Vagina (tissue), 2 donors: ENCODE measurements at regions not wholly inside any gene's neighbourhood (a gene's known extent, or its start where the extent isn't known, plus 50 kb on each side); places are given as distances from the start of the nearest gene placed in this dataset.

ENCODE experiments used
- DNase-seq, 2 donors: peaks; one replicate each; pipeline ENCODE4 v3.0.0-alpha.2; 2017; ENCODE audit errors: extremely low spot score in 2 of 2
- H3K27ac ChIP-seq: fragments of 200-600 bp; sonication (generic); one replicate; pipeline ENCODE4 v1.5.1; 2019
- H3K27me3 ChIP-seq: fragments of 200-600 bp; sonication (generic); one replicate; pipeline ENCODE4 v1.5.1; 2019
- H3K36me3 ChIP-seq, 2 donors: fragments of 200-600 bp; sonication (generic); one replicate each; pipeline ENCODE4 v1.5.1; 2017 to 2019
- H3K4me1 ChIP-seq: fragments of 200-600 bp; sonication (generic); one replicate; pipeline ENCODE4 v1.5.1; 2019
- H3K4me3 ChIP-seq, 2 donors: fragments of 200-600 bp; sonication (generic); 1 replicate in 1 of 2; 2 replicates in 1 of 2; pipeline ENCODE4 v1.5.1; 2016 to 2019
- H3K9me3 ChIP-seq: fragments of 200-600 bp; sonication (generic); one replicate; pipeline ENCODE4 v1.5.1; 2019
- CTCF ChIP-seq, 3 experiments: fragments of 450-650 bp in 2 of 3; fragments of 200-600 bp in 1 of 3; sonication (generic) in 1 of 3; IDR thresholded peaks; one replicate each; pipeline ENCODE4 v1.5.1; 2017 to 2019; ENCODE audit warnings: antibody characterized with exemption in 3 of 3, mild to moderate bottlenecking in 2 of 3, moderate library complexity in 2 of 3
- POLR2A ChIP-seq, 2 donors: fragments of 450-650 bp; IDR thresholded peaks; one replicate each; pipeline ENCODE4 v1.6.1; 2017; ENCODE audit warnings: antibody characterized with exemption in 2 of 2, mild to moderate bottlenecking in 2 of 2, moderate library complexity in 2 of 2
- POLR2AphosphoS5 ChIP-seq, 2 donors: sonication (generic); formaldehyde crosslinking; IDR thresholded peaks; one replicate each; pipeline ENCODE4 v1.9.0; 2017; ENCODE audit warnings: antibody characterized with exemption in 2 of 2, mild to moderate bottlenecking in 2 of 2, low read depth in 1 of 2; ENCODE audit not compliant: insufficient read depth in 1 of 2
- intact Hi-C: fragments of 100-400 bp; cut with DNase I; formaldehyde crosslinking; loops from one replicate; pipeline ENCODE4 v1.15.1; 2023

DNA sequence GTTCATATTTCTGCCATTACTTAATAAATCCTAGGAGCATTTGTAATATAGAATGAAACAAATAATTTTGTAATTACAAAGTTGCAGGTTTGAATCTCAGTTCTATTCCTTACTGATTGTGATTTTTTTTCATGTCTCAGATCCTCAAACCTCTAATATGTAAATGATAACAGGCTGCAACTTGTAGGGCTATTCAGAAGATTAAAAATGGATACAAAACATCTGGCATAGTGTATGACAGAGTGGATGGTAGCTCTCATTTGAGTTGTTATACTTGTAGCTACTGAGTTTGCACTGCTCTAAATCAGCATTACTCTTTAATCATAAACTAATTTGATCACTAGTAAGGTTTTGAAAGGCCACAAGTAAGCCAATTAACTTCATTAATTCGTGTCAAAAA, 406.3 kb upstream of the MGAT4C start:
- TF ChIP-seq POLR2AphosphoS5 (IDR thresholded peaks at IDR 0.05; ENCODE audit: insufficient read depth in 1 of 2, low read depth in 1 of 2) = no peak
- TF ChIP-seq POLR2A (IDR thresholded peaks at IDR 0.05) = no peak
- TF ChIP-seq CTCF (IDR thresholded peaks at IDR 0.05) = no peak
- Histone ChIP-seq H3K27me3 (no peaks in the 10 kb centered on the region), H3K27ac (no peak overlapping the region), H3K4me3 (no peak overlapping the region), H3K9me3 (no peaks in the 10 kb centered on the region), H3K36me3 (no peaks in the 10 kb centered on the region), H3K4me1 (no peaks in the 10 kb centered on the region)
- DNase-seq = no peak
- intact Hi-C loops = no loop called here

DNA sequence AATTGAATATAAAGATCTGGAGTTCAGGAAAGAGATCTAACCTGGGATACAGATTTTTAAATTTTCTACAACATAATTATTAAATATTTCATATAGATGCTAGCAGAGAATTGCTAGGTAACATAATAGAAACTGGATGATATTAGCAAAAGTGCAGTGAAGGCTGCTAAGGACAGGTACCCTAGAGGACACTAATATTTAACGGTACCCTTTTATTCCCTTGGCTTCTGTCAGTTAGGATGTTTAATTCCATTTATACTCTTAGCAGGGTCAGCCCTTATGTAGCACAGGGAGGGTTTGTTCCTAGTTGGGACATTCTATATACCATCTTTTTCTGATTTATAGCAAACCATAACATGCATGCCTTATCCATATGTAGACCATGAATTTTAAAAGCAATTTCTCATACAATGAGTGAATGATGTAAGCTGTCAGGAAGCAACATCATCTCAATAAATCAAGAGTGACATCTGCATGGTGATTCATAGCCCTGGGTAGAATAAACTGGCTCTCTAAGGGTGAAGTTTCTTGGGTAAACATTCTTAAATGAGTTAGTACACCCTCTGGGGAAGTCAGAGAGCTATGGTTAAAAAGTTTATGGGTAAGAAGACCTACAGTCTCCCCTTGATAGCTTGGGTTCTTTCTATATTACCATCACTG, 404.4 kb upstream of the MGAT4C start:
- no peaks in the 10 kb centered on the region for H3K9me3 ChIP-seq
- no peak overlapping the region for H3K27ac ChIP-seq
- no peaks in the 10 kb centered on the region for H3K36me3 ChIP-seq
- TF ChIP-seq POLR2AphosphoS5 (IDR thresholded peaks at IDR 0.05; ENCODE audit: insufficient read depth in 1 of 2, low read depth in 1 of 2) (no peak), CTCF (IDR thresholded peaks at IDR 0.05) (no peak), POLR2A (IDR thresholded peaks at IDR 0.05) (no peak)
- intact Hi-C loops = no loop called here
- no peak for DNase-seq
- no peak overlapping the region for H3K4me3 ChIP-seq
- H3K4me1 ChIP-seq = no peaks in the 10 kb centered on the region
- H3K27me3 ChIP-seq = no peaks in the 10 kb centered on the region

DNA sequence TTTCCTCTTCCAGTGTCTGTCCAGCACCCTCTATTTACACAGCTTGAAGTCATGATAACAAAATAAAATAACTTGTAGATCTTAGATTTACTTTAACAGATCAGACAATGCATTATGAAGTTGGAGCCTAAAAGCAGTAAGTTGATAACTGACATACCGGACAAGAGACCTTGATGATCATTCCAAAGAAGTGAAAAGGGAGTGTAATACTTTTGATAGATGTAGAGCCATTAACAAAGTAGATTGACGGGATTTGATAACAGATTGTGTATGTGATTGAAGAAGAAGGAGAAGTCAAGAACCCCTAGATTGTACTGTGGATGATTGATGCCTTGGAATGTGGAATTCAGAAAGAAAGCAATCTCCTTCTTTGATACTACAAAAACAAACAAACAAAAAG, 403.8 kb upstream of the MGAT4C start:
- Histone ChIP-seq H3K9me3 (no peaks in the 10 kb centered on the region), H3K27me3 (no peaks in the 10 kb centered on the region), H3K4me1 (no peaks in the 10 kb centered on the region), H3K36me3 (no peaks in the 10 kb centered on the region), H3K4me3 (no peak overlapping the region), H3K27ac (no peak overlapping the region)
- TF ChIP-seq POLR2AphosphoS5 (IDR thresholded peaks at IDR 0.05; ENCODE audit: insufficient read depth in 1 of 2, low read depth in 1 of 2) (no peak), CTCF (IDR thresholded peaks at IDR 0.05) (no peak), POLR2A (IDR thresholded peaks at IDR 0.05) (no peak)
- intact Hi-C loops = no loop called here
- no peak for DNase-seq

DNA sequence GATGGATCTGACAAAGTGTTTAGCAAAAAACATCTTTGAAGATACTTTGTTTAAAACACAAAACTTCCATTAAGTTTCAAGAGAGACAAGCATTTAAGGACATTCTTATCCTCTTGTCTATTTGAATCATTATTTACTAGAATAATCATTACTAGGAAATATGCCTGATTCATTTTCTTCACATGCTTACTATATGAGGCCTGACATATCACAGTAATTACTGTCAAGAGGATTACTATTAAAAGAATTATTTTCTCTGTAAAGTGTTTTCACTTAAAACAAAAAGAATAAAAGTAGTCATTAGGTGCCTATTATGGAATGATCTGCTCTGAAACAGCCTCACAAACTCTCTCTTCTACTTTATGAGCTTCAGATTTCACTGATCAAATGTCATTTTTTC, 402.1 kb upstream of the MGAT4C start:
- Histone ChIP-seq H3K27ac (no peak overlapping the region), H3K9me3 (no peaks in the 10 kb centered on the region), H3K4me1 (no peaks in the 10 kb centered on the region), H3K27me3 (no peaks in the 10 kb centered on the region), H3K36me3 (no peaks in the 10 kb centered on the region), H3K4me3 (no peak overlapping the region)
- intact Hi-C loops = no loop called here
- TF ChIP-seq POLR2AphosphoS5 (IDR thresholded peaks at IDR 0.05; ENCODE audit: insufficient read depth in 1 of 2, low read depth in 1 of 2) (no peak), POLR2A (IDR thresholded peaks at IDR 0.05) (no peak), CTCF (IDR thresholded peaks at IDR 0.05) (no peak)
- no peak for DNase-seq

DNA sequence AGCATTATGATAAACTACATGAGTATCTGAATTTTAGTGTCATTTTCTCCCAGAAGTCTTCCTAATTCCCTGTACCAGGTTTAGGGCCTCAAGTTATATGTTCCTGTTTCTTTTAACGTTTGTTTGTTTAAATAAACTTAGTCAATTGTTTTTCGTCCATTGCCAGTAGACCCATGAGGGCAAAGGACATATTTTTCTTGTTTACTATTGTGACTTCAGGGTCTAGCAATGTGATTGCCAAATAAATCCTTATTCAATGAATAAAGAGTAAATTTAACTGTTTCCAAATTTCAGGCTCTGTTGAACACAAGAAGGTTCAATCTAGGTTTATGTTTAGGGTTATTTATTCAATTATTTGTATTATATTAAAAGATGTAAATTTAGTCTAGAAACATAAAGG, 391.6 kb upstream of the MGAT4C start:
- Histone ChIP-seq H3K9me3 (no peaks in the 10 kb centered on the region), H3K27ac (no peak overlapping the region), H3K27me3 (no peaks in the 10 kb centered on the region), H3K36me3 (no peaks in the 10 kb centered on the region), H3K4me1 (no peaks in the 10 kb centered on the region), H3K4me3 (no peak overlapping the region)
- DNase-seq = no peak
- intact Hi-C loops = no loop called here
- TF ChIP-seq POLR2A (IDR thresholded peaks at IDR 0.05) = no peak
- no peak for TF ChIP-seq CTCF (IDR thresholded peaks at IDR 0.05)
- TF ChIP-seq POLR2AphosphoS5 (IDR thresholded peaks at IDR 0.05; ENCODE audit: insufficient read depth in 1 of 2, low read depth in 1 of 2) = no peak
